Fibroblast of skin of scalp (primary cell): ENCODE measurements at regions not wholly inside any gene's neighbourhood (a gene's known extent, or its start where the extent isn't known, plus 50 kb on each side); places are given as distances from the start of the nearest gene placed in this dataset.
"Not testable (repeated sequence)": the region's sequence is repeated elsewhere in the genome, so short reads cannot be mapped to it uniquely, and the experiment has no call there.

Experiments used
- DNase-seq: peaks from one replicate; pipeline ENCODE4 v3.0.0-alpha.2; 2013

- DNase-seq = no peak
Observed at GRCh38 chr13:63463782-63464610, 2048.3 kb upstream of the PCDH20 start.

GRCh38 chr13:63460462-63461090, 2044.9 kb upstream of the PCDH20 start:
- peak; percentile 43 for DNase-seq

GRCh38 chr13:63457186-63457585, 2041.5 kb upstream of the PCDH20 start:
- DNase-seq = no peak

- DNase-seq = no peak
Observed at GRCh38 chr13:63455938-63456337, 2040.3 kb upstream of the PCDH20 start.

- no peak for DNase-seq
Observed at GRCh38 chr13:63449550-63449949, 2033.9 kb upstream of the PCDH20 start.

GRCh38 chr13:63448692-63449091, 2033.0 kb upstream of the PCDH20 start:
- peak; percentile 33 for DNase-seq

- no peak for DNase-seq
Observed at GRCh38 chr13:63446329-63446728, 2030.7 kb upstream of the PCDH20 start.

- DNase-seq = not testable (repeated sequence)
Observed at GRCh38 chr13:63444225-63444624, 2028.6 kb upstream of the PCDH20 start.

- DNase-seq = no peak
Observed at GRCh38 chr13:63438951-63439350, 2023.3 kb upstream of the PCDH20 start.

GRCh38 chr13:63436325-63436668, 2020.6 kb upstream of the PCDH20 start:
- no peak for DNase-seq

- DNase-seq = peak; percentile 99
Observed at GRCh38 chr13:63435667-63436324, 2020.1 kb upstream of the PCDH20 start.

- peak; percentile 67 for DNase-seq
Observed at GRCh38 chr13:63433546-63434150, 2018.0 kb upstream of the PCDH20 start.

GRCh38 chr13:63427170-63427569, 2011.5 kb upstream of the PCDH20 start:
- no peak for DNase-seq

- DNase-seq = peak; percentile 36
Observed at GRCh38 chr13:63425131-63425530, 2009.5 kb upstream of the PCDH20 start.

GRCh38 chr13:63421123-63421522, 2005.5 kb upstream of the PCDH20 start:
- no peak for DNase-seq

- no peak for DNase-seq
Observed at GRCh38 chr13:63420685-63421084, 2005.0 kb upstream of the PCDH20 start.

GRCh38 chr13:63414247-63414646, 1998.6 kb upstream of the PCDH20 start:
- no peak for DNase-seq

- peak; percentile 43 for DNase-seq
Observed at GRCh38 chr13:63409791-63410351, 1994.2 kb upstream of the PCDH20 start.

- peak; percentile 68 for DNase-seq
Observed at GRCh38 chr13:63408331-63409189, 1992.9 kb upstream of the PCDH20 start.

GRCh38 chr13:63403733-63404132, 1988.1 kb upstream of the PCDH20 start:
- peak; percentile 1 for DNase-seq

- DNase-seq = no peak
Observed at GRCh38 chr13:63396746-63397145, 1981.1 kb upstream of the PCDH20 start.

GRCh38 chr13:63393112-63393511, 1977.5 kb upstream of the PCDH20 start:
- DNase-seq = no peak
